A673 (cell line): ENCODE measurements at regions not wholly inside any gene's neighbourhood (a gene's known extent, or its start where the extent isn't known, plus 50 kb on each side); places are given as distances from the start of the nearest gene placed in this dataset.

Experiments
- CTCF ChIP-seq: fragments of 300-800, 200-600 bp; sonication (generic); conservative IDR thresholded peaks from 2 replicates; pipeline ENCODE4 v1.5.1; 2017; ENCODE audit warnings: low read depth, mild to moderate bottlenecking, antibody characterized with exemption, low read length, moderate library complexity, mixed read lengths
- EZH2 ChIP-seq: fragments of 200-600 bp; sonication (generic); IDR thresholded peaks from 2 replicates; pipeline ENCODE4 v1.6.1; 2017; ENCODE audit warnings: borderline replicate concordance, low read depth, mild to moderate bottlenecking, mixed read lengths, antibody characterized with exemption, low read length; ENCODE audit not compliant: poor library complexity, severe bottlenecking

- no peak for TF ChIP-seq CTCF
- no peak for TF ChIP-seq EZH2
Measured at GRCh38 chr16:76190480-76190879, 86.7 kb upstream of the CNTNAP4 start.
